ENCODE measurements at regions not wholly inside any gene's neighbourhood (a gene's known extent, or its start where the extent isn't known, plus 50 kb on each side); places are given as distances from the start of the nearest gene placed in this dataset.
"Not testable (repeated sequence)": the region's sequence is repeated elsewhere in the genome, so short reads cannot be mapped to it uniquely, and the experiment has no call there.

DNA sequence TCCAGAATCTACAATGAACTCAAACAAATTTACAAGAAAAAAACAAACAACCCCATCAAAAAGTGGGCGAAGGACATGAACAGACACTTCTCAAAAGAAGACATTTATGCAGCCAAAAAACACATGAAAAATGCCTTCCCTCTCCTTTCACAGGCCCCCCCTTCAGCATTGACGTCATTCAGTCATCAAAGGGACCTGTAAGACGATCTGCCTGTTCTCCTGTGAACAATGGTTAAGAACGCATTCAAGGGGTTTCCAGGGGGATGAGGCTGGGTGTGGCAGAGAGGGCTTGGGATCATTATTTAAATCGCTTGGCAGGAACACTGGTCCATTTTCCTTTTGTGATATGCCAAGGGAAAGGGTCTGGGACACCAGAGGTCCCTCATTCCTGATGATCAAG is 110.7 kb upstream of the PELI2 start:
- H3K9me3 Mint-ChIP-seq (ENCODE audit: unreplicated experiment); H3K9ac ChIP-seq (ENCODE audit: low read length); H3K27me3 Mint-ChIP-seq (ENCODE audit: low read depth, unreplicated experiment); H3K79me2 ChIP-seq (ENCODE audit: insufficient read depth, low read length); H3K36me3 ChIP-seq (ENCODE audit: insufficient read depth, low read length); H3K9me3 ChIP-seq (ENCODE audit: insufficient read depth, low read depth, low read length); H3K4me3 Mint-ChIP-seq (ENCODE audit: unreplicated experiment); H3K27me3 ChIP-seq (ENCODE audit: insufficient read depth, low read length); H3K4me2 ChIP-seq (ENCODE audit: low read length); H3K36me3 Mint-ChIP-seq (ENCODE audit: low read depth, unreplicated experiment); H3K4me3 ChIP-seq (ENCODE audit: insufficient read depth, low read depth, low read length); H2AFZ ChIP-seq (ENCODE audit: low read depth, low read length); H3K27ac Mint-ChIP-seq (ENCODE audit: unreplicated experiment); H3K4me1 Mint-ChIP-seq (ENCODE audit: low read depth, unreplicated experiment); H3K27ac ChIP-seq (ENCODE audit: low read depth, low read length); FAIRE-seq; H4K20me1 ChIP-seq (ENCODE audit: insufficient read depth, low read length): not testable (repeated sequence)
- DNase-seq (ENCODE audit: low read depth): peak; percentile 17
- H3K4me1 ChIP-seq (ENCODE audit: insufficient read depth, low read length): peaks cover 38% of the 10 kb centered on the region

DNA sequence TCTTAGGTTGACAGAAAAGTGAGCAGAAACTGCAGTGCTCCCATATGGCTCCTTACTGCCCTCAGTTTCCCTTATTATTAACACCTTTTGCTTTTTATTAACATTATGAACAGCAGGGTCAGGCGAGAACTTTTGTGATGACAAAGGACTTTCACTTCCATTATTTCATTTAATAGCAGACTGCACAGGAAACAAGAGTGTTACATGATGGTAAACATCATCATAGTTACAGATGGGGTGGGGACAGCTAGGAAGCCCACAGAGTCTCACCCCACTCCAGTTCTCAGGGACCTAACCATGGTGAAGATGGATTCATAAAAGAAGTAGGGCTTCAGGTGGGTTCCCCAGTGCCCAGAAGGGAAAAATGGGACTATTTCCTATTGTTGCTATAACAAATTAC is 110.1 kb upstream of the PELI2 start:
- no peak for DNase-seq (ENCODE audit: low read depth)
- H3K4me1 Mint-ChIP-seq (ENCODE audit: low read depth, unreplicated experiment): peaks cover 4% of the 10 kb centered on the region
- no peaks in the 10 kb centered on the region for H3K27me3 Mint-ChIP-seq (ENCODE audit: low read depth, unreplicated experiment)
- H3K4me3 Mint-ChIP-seq (ENCODE audit: unreplicated experiment): no peak overlapping the region
- Histone ChIP-seq H3K9me3 (ENCODE audit: insufficient read depth, low read depth, low read length) (no peaks in the 10 kb centered on the region), H3K27me3 (ENCODE audit: insufficient read depth, low read length) (no peaks in the 10 kb centered on the region), H3K27ac (ENCODE audit: low read depth, low read length) (no peak overlapping the region), H3K79me2 (ENCODE audit: insufficient read depth, low read length) (no peaks in the 10 kb centered on the region), H3K4me3 (ENCODE audit: insufficient read depth, low read depth, low read length) (no peak overlapping the region), H3K9ac (ENCODE audit: low read length) (no peak overlapping the region), H3K4me1 (ENCODE audit: insufficient read depth, low read length) (peaks cover 32% of the 10 kb centered on the region), H2AFZ (ENCODE audit: low read depth, low read length) (no peak overlapping the region), H3K4me2 (ENCODE audit: low read length) (no peak overlapping the region), H3K36me3 (ENCODE audit: insufficient read depth, low read length) (no peaks in the 10 kb centered on the region), H4K20me1 (ENCODE audit: insufficient read depth, low read length) (no peaks in the 10 kb centered on the region)
- H3K27ac Mint-ChIP-seq (ENCODE audit: unreplicated experiment): no peak overlapping the region
- H3K36me3 Mint-ChIP-seq (ENCODE audit: low read depth, unreplicated experiment): no peaks in the 10 kb centered on the region
- no peak for TF ChIP-seq EZH2 (IDR thresholded peaks at IDR 0.05; ENCODE audit: insufficient read depth, low read length)
- TF ChIP-seq, protein P1, sequence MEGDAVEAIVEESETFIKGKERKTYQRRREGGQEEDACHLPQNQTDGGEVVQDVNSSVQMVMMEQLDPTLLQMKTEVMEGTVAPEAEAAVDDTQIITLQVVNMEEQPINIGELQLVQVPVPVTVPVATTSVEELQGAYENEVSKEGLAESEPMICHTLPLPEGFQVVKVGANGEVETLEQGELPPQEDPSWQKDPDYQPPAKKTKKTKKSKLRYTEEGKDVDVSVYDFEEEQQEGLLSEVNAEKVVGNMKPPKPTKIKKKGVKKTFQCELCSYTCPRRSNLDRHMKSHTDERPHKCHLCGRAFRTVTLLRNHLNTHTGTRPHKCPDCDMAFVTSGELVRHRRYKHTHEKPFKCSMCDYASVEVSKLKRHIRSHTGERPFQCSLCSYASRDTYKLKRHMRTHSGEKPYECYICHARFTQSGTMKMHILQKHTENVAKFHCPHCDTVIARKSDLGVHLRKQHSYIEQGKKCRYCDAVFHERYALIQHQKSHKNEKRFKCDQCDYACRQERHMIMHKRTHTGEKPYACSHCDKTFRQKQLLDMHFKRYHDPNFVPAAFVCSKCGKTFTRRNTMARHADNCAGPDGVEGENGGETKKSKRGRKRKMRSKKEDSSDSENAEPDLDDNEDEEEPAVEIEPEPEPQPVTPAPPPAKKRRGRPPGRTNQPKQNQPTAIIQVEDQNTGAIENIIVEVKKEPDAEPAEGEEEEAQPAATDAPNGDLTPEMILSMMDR (IDR thresholded peaks at IDR 0.05; ENCODE audit: insufficient read depth, low read depth, low read length): no peak
- no peaks in the 10 kb centered on the region for H3K9me3 Mint-ChIP-seq (ENCODE audit: unreplicated experiment)
- FAIRE-seq: no peak

DNA sequence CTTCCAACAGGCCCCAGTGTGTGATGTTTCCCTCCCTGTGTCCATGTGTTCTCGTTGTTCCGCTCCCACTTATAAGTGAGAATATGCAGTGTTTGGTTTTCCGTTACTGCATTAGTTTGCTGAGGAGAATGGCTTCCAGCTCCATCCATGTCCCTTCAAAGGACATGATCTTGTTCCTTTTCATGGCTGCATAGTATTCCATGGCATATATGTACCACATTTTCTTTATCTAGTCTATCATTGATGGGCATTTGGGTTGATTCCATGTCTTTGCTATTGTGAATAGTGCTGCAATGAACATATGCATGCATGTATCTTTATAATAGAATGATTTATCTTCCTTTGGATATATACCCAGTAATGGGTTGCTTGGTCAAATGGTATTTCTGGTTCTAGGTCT is 109.5 kb upstream of the PELI2 start:
- not testable (repeated sequence) for H3K4me3 Mint-ChIP-seq (ENCODE audit: unreplicated experiment); H3K36me3 Mint-ChIP-seq (ENCODE audit: low read depth, unreplicated experiment); FAIRE-seq; DNase-seq (ENCODE audit: low read depth); H3K9me3 ChIP-seq (ENCODE audit: insufficient read depth, low read depth, low read length); H2AFZ ChIP-seq (ENCODE audit: low read depth, low read length); H3K27ac ChIP-seq (ENCODE audit: low read depth, low read length); H3K4me2 ChIP-seq (ENCODE audit: low read length); H3K9ac ChIP-seq (ENCODE audit: low read length); H3K36me3 ChIP-seq (ENCODE audit: insufficient read depth, low read length); H3K4me3 ChIP-seq (ENCODE audit: insufficient read depth, low read depth, low read length); H3K27me3 Mint-ChIP-seq (ENCODE audit: low read depth, unreplicated experiment); H3K27ac Mint-ChIP-seq (ENCODE audit: unreplicated experiment); H3K79me2 ChIP-seq (ENCODE audit: insufficient read depth, low read length); H4K20me1 ChIP-seq (ENCODE audit: insufficient read depth, low read length); H3K27me3 ChIP-seq (ENCODE audit: insufficient read depth, low read length); H3K4me1 Mint-ChIP-seq (ENCODE audit: low read depth, unreplicated experiment); H3K9me3 Mint-ChIP-seq (ENCODE audit: unreplicated experiment)
- peaks cover 27% of the 10 kb centered on the region for H3K4me1 ChIP-seq (ENCODE audit: insufficient read depth, low read length)

DNA sequence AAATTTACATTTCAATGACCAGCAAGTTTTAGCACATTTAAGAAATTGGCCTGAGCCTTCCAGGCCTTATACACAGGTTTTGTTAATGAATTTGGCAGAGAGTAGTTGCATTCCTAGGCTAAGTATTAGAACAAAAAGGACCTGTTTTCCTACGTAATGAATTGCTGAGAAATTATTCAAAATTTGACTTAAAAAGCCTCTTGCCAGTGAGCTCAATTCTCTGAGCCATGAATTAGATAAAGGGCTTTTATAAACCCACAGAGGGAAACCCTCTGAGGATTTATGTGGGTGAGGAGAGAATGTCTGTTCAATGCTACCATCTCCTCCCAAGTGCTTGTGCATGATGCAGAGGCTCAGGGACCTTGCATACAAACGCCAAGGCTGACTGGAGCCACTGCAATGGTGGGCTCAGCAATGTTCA is 94.5 kb upstream of the PELI2 start:
- H3K27me3 Mint-ChIP-seq (ENCODE audit: low read depth, unreplicated experiment): peaks cover 3% of the 10 kb centered on the region
- H3K4me3 ChIP-seq (ENCODE audit: insufficient read depth, low read depth, low read length): no peak overlapping the region
- no peaks in the 10 kb centered on the region for H3K4me1 ChIP-seq (ENCODE audit: insufficient read depth, low read length)
- no peak for DNase-seq (ENCODE audit: low read depth)
- no peaks in the 10 kb centered on the region for H3K9me3 Mint-ChIP-seq (ENCODE audit: unreplicated experiment)
- no peak overlapping the region for H3K4me2 ChIP-seq (ENCODE audit: low read length)
- TF ChIP-seq, protein P1 (IDR thresholded peaks at IDR 0.05; ENCODE audit: insufficient read depth, low read depth, low read length): no peak
- TF ChIP-seq EZH2 (IDR thresholded peaks at IDR 0.05; ENCODE audit: insufficient read depth, low read length): no peak
- peaks cover 2% of the 10 kb centered on the region for H3K27me3 ChIP-seq (ENCODE audit: insufficient read depth, low read length)
- H3K9me3 ChIP-seq (ENCODE audit: insufficient read depth, low read depth, low read length): no peaks in the 10 kb centered on the region
- H3K27ac Mint-ChIP-seq (ENCODE audit: unreplicated experiment): no peak overlapping the region
- no peak overlapping the region for H3K9ac ChIP-seq (ENCODE audit: low read length)
- H3K4me3 Mint-ChIP-seq (ENCODE audit: unreplicated experiment): no peak overlapping the region
- H3K4me1 Mint-ChIP-seq (ENCODE audit: low read depth, unreplicated experiment): no peaks in the 10 kb centered on the region
- no peaks in the 10 kb centered on the region for H3K79me2 ChIP-seq (ENCODE audit: insufficient read depth, low read length)
- FAIRE-seq: no peak
- no peaks in the 10 kb centered on the region for H4K20me1 ChIP-seq (ENCODE audit: insufficient read depth, low read length)
- no peaks in the 10 kb centered on the region for H3K36me3 Mint-ChIP-seq (ENCODE audit: low read depth, unreplicated experiment)
- no peak overlapping the region for H2AFZ ChIP-seq (ENCODE audit: low read depth, low read length)
- no peaks in the 10 kb centered on the region for H3K36me3 ChIP-seq (ENCODE audit: insufficient read depth, low read length)
- H3K27ac ChIP-seq (ENCODE audit: low read depth, low read length): no peak overlapping the region
